Stimulated activated naive CD8-positive, alpha-beta T cell treated with anti-CD3 and anti-CD28 coated beads, Interleukin-15, Interleukin-2, amounts not matched to agents 100 ng/mL and 50 ng/mL, for 24 hours (primary cell): ENCODE measurements at regions not wholly inside any gene's neighbourhood (a gene's known extent, or its start where the extent isn't known, plus 50 kb on each side); places are given as distances from the start of the nearest gene placed in this dataset.

ENCODE experiments used
- H3K27ac Mint-ChIP-seq: one replicate; pipeline ENCODE4 v1.8.0; 2021; ENCODE audit warnings: mild to moderate bottlenecking, mixed read lengths
- H3K27me3 Mint-ChIP-seq: one replicate; pipeline ENCODE4 v1.8.0; 2021; ENCODE audit warnings: mixed read lengths
- H3K36me3 Mint-ChIP-seq: one replicate; pipeline ENCODE4 v1.8.0; 2021; ENCODE audit warnings: low read depth, mixed read lengths
- H3K4me1 Mint-ChIP-seq: one replicate; pipeline ENCODE4 v1.8.0; 2021; ENCODE audit warnings: low read depth, mixed read lengths
- H3K4me3 Mint-ChIP-seq: one replicate; pipeline ENCODE4 v1.8.0; 2021; ENCODE audit warnings: mild to moderate bottlenecking, mixed read lengths
- H3K9me3 Mint-ChIP-seq: one replicate; pipeline ENCODE4 v1.8.0; 2021; ENCODE audit warnings: mixed read lengths

DNA sequence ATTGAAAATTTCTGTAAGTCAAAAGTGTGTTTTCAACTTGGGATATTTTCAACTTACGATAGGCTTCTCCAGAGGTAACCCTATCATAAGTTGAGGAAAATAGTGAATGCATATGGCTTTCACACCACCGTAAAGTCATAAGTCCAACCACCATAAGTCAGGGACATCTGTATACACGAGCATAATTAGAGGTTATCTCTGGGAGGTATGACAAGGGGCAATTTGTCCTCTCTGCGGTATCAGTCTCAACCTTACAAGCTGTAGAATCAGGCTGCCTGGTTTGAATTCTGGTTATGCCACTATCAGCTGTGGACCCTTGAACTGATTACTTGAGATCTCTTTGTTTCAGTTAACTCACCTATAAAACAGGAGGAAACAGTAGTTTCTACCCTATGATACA lies 202.9 kb upstream of the JARID2 start:
- no peaks in the 10 kb centered on the region for H3K4me1 Mint-ChIP-seq
- H3K27me3 Mint-ChIP-seq, result no peaks in the 10 kb centered on the region

DNA sequence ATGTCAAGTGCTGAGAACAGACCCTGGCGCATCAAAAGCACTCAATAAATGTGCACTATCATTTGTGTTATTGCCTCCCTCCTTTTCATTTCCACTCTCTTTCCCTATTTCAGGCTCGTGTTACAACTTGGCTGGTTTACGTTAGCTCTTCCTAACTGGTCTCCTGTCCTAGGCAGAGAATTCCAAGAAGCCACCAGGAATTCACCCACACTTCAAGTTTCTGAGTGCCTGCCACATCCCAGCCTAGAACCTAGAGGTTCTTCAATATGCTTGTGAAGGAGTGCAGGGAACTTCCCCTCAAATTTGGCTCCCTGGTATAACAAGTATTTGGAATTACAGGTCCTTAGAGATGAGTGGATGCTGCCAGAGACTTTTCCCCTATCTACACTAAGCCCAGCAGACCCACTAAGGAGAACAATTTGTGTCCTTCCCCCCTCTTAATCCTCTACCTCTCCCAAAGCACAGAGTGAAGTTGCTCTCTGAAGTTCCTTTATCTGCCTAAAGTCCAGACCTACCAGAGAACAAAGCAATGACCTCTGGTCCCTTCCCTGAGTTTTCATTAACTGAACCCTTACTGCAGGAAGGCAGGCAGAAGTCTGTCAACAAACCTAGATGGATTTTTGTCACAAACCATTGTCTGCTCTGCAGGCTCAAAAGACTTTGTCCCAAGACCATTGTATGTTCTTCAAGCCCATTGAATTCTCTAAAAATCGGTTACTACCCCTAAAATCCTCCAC lies 201.6 kb upstream of the JARID2 start:
- H3K36me3 Mint-ChIP-seq, result no peaks in the 10 kb centered on the region
- no peaks in the 10 kb centered on the region for H3K27me3 Mint-ChIP-seq
- no peak overlapping the region for H3K27ac Mint-ChIP-seq
- peaks cover 6% of the 10 kb centered on the region for H3K4me1 Mint-ChIP-seq
- no peak overlapping the region for H3K4me3 Mint-ChIP-seq
- no peaks in the 10 kb centered on the region for H3K9me3 Mint-ChIP-seq

More for the DNA sequence above, 202.9 kb upstream of the JARID2 start:
- Mint-ChIP-seq H3K27ac (no peak overlapping the region), H3K9me3 (no peaks in the 10 kb centered on the region), H3K4me3 (no peak overlapping the region), H3K36me3 (no peaks in the 10 kb centered on the region)

- Mint-ChIP-seq H3K4me3 (no peak overlapping the region), H3K27ac (no peak overlapping the region), H3K36me3 (no peaks in the 10 kb centered on the region), H3K27me3 (no peaks in the 10 kb centered on the region), H3K4me1 (peaks cover 6% of the 10 kb centered on the region), H3K9me3 (no peaks in the 10 kb centered on the region)
Measured at GRCh38 chr6:15044948-15045347, 200.9 kb upstream of the JARID2 start.

- Mint-ChIP-seq H3K27ac (no peak overlapping the region), H3K36me3 (no peaks in the 10 kb centered on the region), H3K9me3 (no peaks in the 10 kb centered on the region), H3K27me3 (no peaks in the 10 kb centered on the region), H3K4me3 (no peak overlapping the region), H3K4me1 (peaks cover 6% of the 10 kb centered on the region)
Measured at GRCh38 chr6:15046751-15047150, 199.1 kb upstream of the JARID2 start.

- no peak overlapping the region for H3K4me3 Mint-ChIP-seq
- peaks cover 6% of the 10 kb centered on the region for H3K4me1 Mint-ChIP-seq
- H3K27me3 Mint-ChIP-seq, result no peaks in the 10 kb centered on the region
- no peak overlapping the region for H3K27ac Mint-ChIP-seq
- no peaks in the 10 kb centered on the region for H3K9me3 Mint-ChIP-seq
- H3K36me3 Mint-ChIP-seq, result no peaks in the 10 kb centered on the region
Measured at GRCh38 chr6:15048367-15048766, 197.5 kb upstream of the JARID2 start.

DNA sequence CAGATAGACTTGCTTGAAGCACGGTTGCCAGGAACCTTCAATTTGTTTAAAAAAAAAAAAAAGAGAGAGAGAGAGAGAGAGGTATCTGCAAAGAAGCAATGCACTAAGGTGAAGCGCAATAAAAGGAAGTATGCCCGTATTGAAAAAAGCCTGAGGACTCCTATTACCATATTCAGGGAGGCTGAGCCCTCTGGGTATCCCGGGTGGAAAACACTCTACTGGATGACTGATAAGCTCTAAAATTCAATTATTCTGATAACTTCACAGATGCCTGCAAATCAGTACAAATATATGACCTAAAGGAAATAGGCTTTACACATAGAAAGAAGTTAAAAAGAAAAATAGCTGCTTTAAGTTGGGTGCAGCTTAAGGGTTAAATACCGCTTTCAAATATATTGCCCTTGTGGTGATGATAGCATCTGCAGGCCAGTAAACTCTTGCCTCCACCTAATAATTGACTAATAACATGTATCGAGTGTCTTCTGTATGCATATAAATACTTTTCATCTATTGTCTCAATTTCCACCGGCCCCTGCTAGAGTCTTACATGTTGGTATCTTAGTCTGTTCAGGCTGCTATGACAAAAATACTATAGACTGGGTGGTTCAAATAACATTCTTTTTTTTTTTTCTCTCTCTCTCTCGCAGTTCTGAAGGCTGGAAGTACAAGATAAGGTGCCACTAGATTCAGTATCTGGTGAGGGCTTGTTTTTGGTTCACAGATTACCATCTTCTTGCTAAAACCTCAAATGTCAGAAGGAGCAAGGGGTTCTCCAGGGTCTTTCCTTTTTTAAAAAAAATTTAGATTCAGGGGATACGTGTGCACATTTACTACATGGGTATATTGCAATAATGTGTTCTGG lies 187.4 kb upstream of the JARID2 start:
- no peak overlapping the region for H3K4me3 Mint-ChIP-seq
- H3K36me3 Mint-ChIP-seq, result no peaks in the 10 kb centered on the region
- no peaks in the 10 kb centered on the region for H3K9me3 Mint-ChIP-seq
- no peak overlapping the region for H3K27ac Mint-ChIP-seq
- H3K27me3 Mint-ChIP-seq, result no peaks in the 10 kb centered on the region
- no peaks in the 10 kb centered on the region for H3K4me1 Mint-ChIP-seq

GRCh38 chr6:15061180-15061641 lies 184.7 kb upstream of the JARID2 start:
- Mint-ChIP-seq H3K9me3 (no peaks in the 10 kb centered on the region), H3K4me3 (no peak overlapping the region), H3K4me1 (peaks cover under 1% of the 10 kb centered on the region), H3K27me3 (no peaks in the 10 kb centered on the region), H3K27ac (peak overlapping the region; percentile 6), H3K36me3 (no peaks in the 10 kb centered on the region)

DNA sequence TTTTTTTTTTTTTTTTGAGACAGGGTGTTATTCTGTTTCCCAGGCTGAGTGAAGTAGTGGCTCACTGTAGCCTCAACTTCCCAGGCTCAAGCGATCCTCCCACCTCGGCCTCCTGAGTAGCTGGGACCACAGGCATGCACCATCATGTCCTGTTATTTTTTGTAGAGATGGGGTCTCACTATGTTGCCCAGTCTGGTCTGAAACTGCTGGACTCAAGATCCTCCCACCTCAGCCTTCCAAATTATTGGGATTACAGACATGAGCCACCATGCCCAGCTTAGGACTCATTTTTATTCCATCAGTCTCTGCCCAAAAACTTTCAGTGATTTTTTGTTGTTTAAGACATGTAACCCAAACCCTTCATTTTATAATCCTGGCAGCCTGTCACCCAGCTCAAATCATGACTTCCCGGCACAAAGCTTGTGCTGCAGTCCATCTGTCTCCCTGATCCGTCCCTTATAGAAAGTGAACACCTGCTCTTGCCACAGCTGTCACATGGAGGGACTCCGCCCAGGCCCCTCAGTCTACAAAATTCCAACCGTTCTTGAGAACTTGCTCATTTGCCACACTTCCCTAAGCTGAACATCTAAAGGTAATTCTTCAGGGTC lies 183.9 kb upstream of the JARID2 start:
- Mint-ChIP-seq H3K27ac (no peak overlapping the region), H3K4me3 (no peak overlapping the region), H3K9me3 (no peaks in the 10 kb centered on the region), H3K27me3 (no peaks in the 10 kb centered on the region), H3K4me1 (peaks cover 9% of the 10 kb centered on the region), H3K36me3 (no peaks in the 10 kb centered on the region)

- Mint-ChIP-seq H3K36me3 (no peaks in the 10 kb centered on the region), H3K9me3 (no peaks in the 10 kb centered on the region), H3K4me1 (peaks cover 9% of the 10 kb centered on the region), H3K27ac (no peak overlapping the region), H3K4me3 (no peak overlapping the region), H3K27me3 (no peaks in the 10 kb centered on the region)
Measured at GRCh38 chr6:15062516-15063252, 183.2 kb upstream of the JARID2 start.

DNA sequence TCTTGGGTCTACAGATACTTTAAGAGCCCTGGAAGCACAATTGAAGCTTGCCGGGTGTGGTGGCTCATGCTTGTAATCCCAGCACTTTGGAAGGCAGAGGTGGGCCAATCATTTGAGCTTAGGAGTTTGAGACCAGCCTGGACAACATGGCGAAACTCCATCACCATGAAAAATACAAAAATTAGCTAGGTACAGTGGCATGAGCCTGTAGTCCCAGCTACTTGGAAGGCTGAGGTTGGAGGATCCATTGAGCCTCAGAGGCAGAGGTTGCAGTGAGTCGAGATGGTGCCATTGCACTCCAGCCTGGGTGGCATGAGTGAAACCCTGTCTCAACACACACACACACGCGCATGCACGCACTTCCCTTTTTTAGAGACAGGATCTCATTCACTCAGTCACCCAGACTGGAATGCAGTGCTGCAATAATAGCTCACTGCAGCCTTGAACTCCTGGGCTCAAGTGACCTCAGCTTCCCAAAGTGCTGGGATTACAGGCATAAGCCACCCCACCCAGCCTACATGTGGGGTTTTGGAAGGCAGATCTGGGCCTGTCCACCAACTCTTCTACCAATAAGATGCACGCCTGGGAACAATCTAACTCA lies 182.5 kb upstream of the JARID2 start:
- H3K27ac Mint-ChIP-seq, result no peak overlapping the region
- H3K4me1 Mint-ChIP-seq, result peaks cover 9% of the 10 kb centered on the region
- H3K9me3 Mint-ChIP-seq, result no peaks in the 10 kb centered on the region
- no peaks in the 10 kb centered on the region for H3K27me3 Mint-ChIP-seq
- H3K4me3 Mint-ChIP-seq, result no peak overlapping the region
- no peaks in the 10 kb centered on the region for H3K36me3 Mint-ChIP-seq

GRCh38 chr6:15065261-15065989 lies 180.4 kb upstream of the JARID2 start:
- H3K36me3 Mint-ChIP-seq, result no peaks in the 10 kb centered on the region
- H3K9me3 Mint-ChIP-seq, result no peaks in the 10 kb centered on the region
- H3K27ac Mint-ChIP-seq, result no peak overlapping the region

DNA sequence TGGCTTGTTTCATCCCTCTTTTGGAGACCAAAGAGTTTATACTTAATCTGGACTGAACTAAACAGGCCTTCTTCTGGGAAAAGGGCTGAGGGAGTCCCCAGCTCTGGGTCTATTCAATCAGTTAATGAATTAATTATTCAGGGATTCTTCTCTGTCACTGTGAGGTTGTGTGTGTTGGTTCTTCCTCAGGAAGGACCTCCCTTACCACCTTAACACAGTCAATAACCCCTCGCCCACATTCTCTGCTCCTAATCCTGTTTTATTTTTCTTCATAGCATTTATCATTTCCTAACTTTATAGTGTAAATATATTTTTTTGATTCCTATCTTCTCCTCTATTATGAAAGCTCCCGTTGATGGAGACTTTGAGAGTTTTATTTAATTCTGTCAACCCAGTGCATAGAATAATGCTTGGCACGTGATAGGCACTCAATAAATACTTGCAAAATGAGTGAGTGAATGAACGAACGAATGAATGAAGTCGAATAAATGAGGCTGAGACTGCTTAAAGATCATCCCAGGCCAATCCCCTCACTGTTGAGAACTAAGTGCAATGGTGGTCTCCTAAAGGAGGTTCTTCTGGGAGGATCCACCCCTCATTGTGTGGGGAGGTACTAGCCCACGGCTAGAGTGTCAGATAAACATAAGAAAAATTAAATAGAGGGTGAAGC lies 179.6 kb upstream of the JARID2 start:
- peak overlapping the region; percentile 38 for H3K27ac Mint-ChIP-seq
- no peaks in the 10 kb centered on the region for H3K36me3 Mint-ChIP-seq
- H3K4me3 Mint-ChIP-seq, result no peak overlapping the region
- no peaks in the 10 kb centered on the region for H3K9me3 Mint-ChIP-seq
- H3K4me1 Mint-ChIP-seq, result peaks cover 9% of the 10 kb centered on the region
- H3K27me3 Mint-ChIP-seq, result no peaks in the 10 kb centered on the region

More at GRCh38 chr6:15065261-15065989, 180.4 kb upstream of the JARID2 start:
- peaks cover 9% of the 10 kb centered on the region for H3K4me1 Mint-ChIP-seq
- H3K27me3 Mint-ChIP-seq, result no peaks in the 10 kb centered on the region
- H3K4me3 Mint-ChIP-seq, result no peak overlapping the region

DNA sequence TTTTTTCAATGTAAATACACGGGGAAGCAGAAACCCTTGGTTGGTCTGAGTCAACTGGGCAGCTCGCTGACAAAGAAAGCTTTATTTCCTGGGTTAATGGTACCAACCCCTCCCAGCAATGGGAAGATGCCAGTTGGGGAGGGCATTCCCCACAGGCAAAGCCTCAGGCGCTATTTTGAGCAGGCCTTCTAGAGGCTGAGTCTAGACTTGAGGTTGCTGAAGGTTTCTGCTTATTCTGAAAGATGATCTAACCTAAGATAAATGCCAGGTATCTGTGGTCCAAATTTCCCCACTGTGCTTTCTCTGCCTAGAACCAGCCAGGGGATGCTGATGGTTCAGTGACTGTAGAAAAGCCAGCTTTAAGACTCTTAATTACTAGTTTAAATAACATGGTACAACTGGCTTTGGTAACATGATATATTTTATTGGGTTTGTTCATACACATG lies 172.5 kb upstream of the JARID2 start:
- Mint-ChIP-seq H3K4me1 (no peaks in the 10 kb centered on the region), H3K4me3 (no peak overlapping the region), H3K27ac (no peak overlapping the region), H3K27me3 (no peaks in the 10 kb centered on the region), H3K9me3 (no peaks in the 10 kb centered on the region), H3K36me3 (no peaks in the 10 kb centered on the region)
